ENCODE measurements at regions not wholly inside any gene's neighbourhood (a gene's known extent, or its start where the extent isn't known, plus 50 kb on each side); places are given as distances from the start of the nearest gene placed in this dataset.

DNA sequence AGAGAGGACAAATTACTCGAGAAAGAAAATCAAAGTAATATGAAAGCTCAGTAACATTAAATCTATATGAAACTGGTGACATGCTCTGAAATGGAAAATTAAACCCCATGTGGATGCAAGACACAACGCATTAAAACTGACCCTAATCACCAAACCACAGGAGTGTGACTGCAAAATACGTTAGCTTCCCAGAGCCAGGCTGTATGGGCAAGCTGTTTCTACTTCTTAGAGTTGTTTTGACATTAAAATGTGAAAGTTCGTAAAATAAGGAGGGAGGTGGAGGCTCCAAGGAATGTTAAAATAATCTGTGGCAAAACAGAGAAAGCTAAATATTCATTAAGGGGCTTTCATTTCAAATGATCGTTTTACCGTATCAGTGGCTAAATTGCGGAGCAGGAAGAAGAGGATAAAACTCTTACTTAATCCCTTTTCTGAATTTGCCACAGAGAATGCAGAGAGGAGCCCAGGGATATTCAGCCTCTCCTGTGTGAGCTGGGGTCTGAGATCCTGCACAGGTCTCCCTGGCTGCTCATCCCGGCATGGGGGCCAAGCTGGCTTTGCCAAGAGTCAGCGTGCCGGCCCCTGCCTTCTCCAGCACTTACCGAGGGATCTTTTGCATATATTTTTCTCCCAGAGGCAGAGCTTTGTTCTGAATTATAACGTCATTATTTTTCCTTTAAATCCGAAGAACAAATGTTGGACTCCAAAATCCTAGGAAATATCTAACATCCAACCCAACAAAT lies 239.8 kb upstream of the THBS1 start:
- Histone ChIP-seq H3K4me1 (ENCODE audit: insufficient read depth, low read length) (no peaks in the 10 kb centered on the region), H3K27ac (ENCODE audit: low read depth in 1 of 2, low read length in 2 of 2) (no peak overlapping the region), H3K9me3 (ENCODE audit: control insufficient read depth in 1 of 2, insufficient read depth in 1 of 2, low read length in 2 of 2) (peaks cover 0 to 4% of the 10 kb centered on the region in 2 experiments), H3K27me3 (ENCODE audit: control insufficient read depth in 1 of 2, insufficient read depth in 2 of 2, low read length in 2 of 2) (no peaks in the 10 kb centered on the region), H3K4me3 (ENCODE audit: low read length) (no peak overlapping the region), H3K36me3 (ENCODE audit: insufficient read depth, low read length) (no peaks in the 10 kb centered on the region)
- no peak overlapping the region for H3K4me3 Mint-ChIP-seq
- H3K9me3 Mint-ChIP-seq: peaks cover 2% of the 10 kb centered on the region
- no peak for ATAC-seq (ENCODE audit: poor library complexity)
- no peaks in the 10 kb centered on the region for H3K27me3 Mint-ChIP-seq
- ChIA-PET CTCF (no interaction called here), POLR2A (no interaction called here)
- no peak overlapping the region for H3K27ac Mint-ChIP-seq
- no peaks in the 10 kb centered on the region for H3K4me1 Mint-ChIP-seq (ENCODE audit: low read depth)
- H3K36me3 Mint-ChIP-seq (ENCODE audit: low read depth): no peaks in the 10 kb centered on the region
- DNase-seq: no peak
- intact Hi-C loops (cut with DNase I, micrococcal nuclease): no loop called here
- TF ChIP-seq, protein P1, sequence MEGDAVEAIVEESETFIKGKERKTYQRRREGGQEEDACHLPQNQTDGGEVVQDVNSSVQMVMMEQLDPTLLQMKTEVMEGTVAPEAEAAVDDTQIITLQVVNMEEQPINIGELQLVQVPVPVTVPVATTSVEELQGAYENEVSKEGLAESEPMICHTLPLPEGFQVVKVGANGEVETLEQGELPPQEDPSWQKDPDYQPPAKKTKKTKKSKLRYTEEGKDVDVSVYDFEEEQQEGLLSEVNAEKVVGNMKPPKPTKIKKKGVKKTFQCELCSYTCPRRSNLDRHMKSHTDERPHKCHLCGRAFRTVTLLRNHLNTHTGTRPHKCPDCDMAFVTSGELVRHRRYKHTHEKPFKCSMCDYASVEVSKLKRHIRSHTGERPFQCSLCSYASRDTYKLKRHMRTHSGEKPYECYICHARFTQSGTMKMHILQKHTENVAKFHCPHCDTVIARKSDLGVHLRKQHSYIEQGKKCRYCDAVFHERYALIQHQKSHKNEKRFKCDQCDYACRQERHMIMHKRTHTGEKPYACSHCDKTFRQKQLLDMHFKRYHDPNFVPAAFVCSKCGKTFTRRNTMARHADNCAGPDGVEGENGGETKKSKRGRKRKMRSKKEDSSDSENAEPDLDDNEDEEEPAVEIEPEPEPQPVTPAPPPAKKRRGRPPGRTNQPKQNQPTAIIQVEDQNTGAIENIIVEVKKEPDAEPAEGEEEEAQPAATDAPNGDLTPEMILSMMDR (IDR thresholded peaks at IDR 0.05): no peak

GRCh38 chr15:39344662-39345141 lies 236.2 kb upstream of the THBS1 start:
- Histone ChIP-seq H3K27me3 (ENCODE audit: control insufficient read depth in 1 of 2, insufficient read depth in 2 of 2, low read length in 2 of 2) (no peaks in the 10 kb centered on the region), H3K4me3 (ENCODE audit: low read length) (no peak overlapping the region), H3K4me1 (ENCODE audit: insufficient read depth, low read length) (no peaks in the 10 kb centered on the region), H3K9me3 (ENCODE audit: control insufficient read depth in 1 of 2, insufficient read depth in 1 of 2, low read length in 2 of 2) (peaks cover 0 to 4% of the 10 kb centered on the region in 2 experiments), H3K27ac (ENCODE audit: low read depth in 1 of 2, low read length in 2 of 2) (no peak overlapping the region), H3K36me3 (ENCODE audit: insufficient read depth, low read length) (no peaks in the 10 kb centered on the region)
- DNase-seq (no peak), ATAC-seq (ENCODE audit: poor library complexity) (no peak)
- Mint-ChIP-seq H3K4me1 (ENCODE audit: low read depth) (no peaks in the 10 kb centered on the region), H3K36me3 (ENCODE audit: low read depth) (no peaks in the 10 kb centered on the region), H3K27ac (no peak overlapping the region), H3K27me3 (no peaks in the 10 kb centered on the region), H3K4me3 (no peak overlapping the region), H3K9me3 (peaks cover 2% of the 10 kb centered on the region)
- TF ChIP-seq, protein P1 (IDR thresholded peaks at IDR 0.05): no peak
- intact Hi-C loops (cut with DNase I, micrococcal nuclease): no loop called here
- ChIA-PET POLR2A (no interaction called here), CTCF (no interaction called here)

GRCh38 chr15:39345176-39345575 lies 235.7 kb upstream of the THBS1 start:
- no peaks in the 10 kb centered on the region for H3K27me3 Mint-ChIP-seq
- peaks cover 0 to 4% of the 10 kb centered on the region in 2 experiments for H3K9me3 ChIP-seq (ENCODE audit: control insufficient read depth in 1 of 2, insufficient read depth in 1 of 2, low read length in 2 of 2)
- POLR2A ChIA-PET: no interaction called here

More at GRCh38 chr15:39345176-39345575, 235.7 kb upstream of the THBS1 start:
- TF ChIP-seq, protein P1 (IDR thresholded peaks at IDR 0.05): no peak
- Histone ChIP-seq H3K36me3 (ENCODE audit: insufficient read depth, low read length) (no peaks in the 10 kb centered on the region), H3K4me1 (ENCODE audit: insufficient read depth, low read length) (no peaks in the 10 kb centered on the region), H3K27ac (ENCODE audit: low read depth in 1 of 2, low read length in 2 of 2) (no peak overlapping the region), H3K27me3 (ENCODE audit: control insufficient read depth in 1 of 2, insufficient read depth in 2 of 2, low read length in 2 of 2) (no peaks in the 10 kb centered on the region), H3K4me3 (ENCODE audit: low read length) (no peak overlapping the region)
- ATAC-seq (ENCODE audit: poor library complexity) (no peak), DNase-seq (no peak)
- Mint-ChIP-seq H3K36me3 (ENCODE audit: low read depth) (no peaks in the 10 kb centered on the region), H3K4me3 (no peak overlapping the region), H3K4me1 (ENCODE audit: low read depth) (no peaks in the 10 kb centered on the region), H3K27ac (no peak overlapping the region), H3K9me3 (peaks cover 2% of the 10 kb centered on the region)
- CTCF ChIA-PET: no interaction called here
- intact Hi-C loops (cut with DNase I, micrococcal nuclease): no loop called here

Data from CD4-positive, alpha-beta T cell (primary cell).